GM23338 (cell line): ENCODE measurements at regions not wholly inside any gene's neighbourhood (a gene's known extent, or its start where the extent isn't known, plus 50 kb on each side); places are given as distances from the start of the nearest gene placed in this dataset.
"Not testable (repeated sequence)": the region's sequence is repeated elsewhere in the genome, so short reads cannot be mapped to it uniquely, and the experiment has no call there.

Source experiments
- ATAC-seq: fragments of 200-7000 bp; cut with Tn5 transposase; 3 replicates; pipeline ENCODE4 v1.9.1; 2020
- DNase-seq: peaks from one replicate; pipeline ENCODE4 v3.0.0-alpha.2; 2015; ENCODE audit warnings: low spot score
- H2AFZ ChIP-seq: fragments of 200-600 bp; sonication (generic); 2 replicates; pipeline ENCODE4 v1.8.0; 2016; ENCODE audit warnings: antibody characterized with exemption, mild to moderate bottlenecking, moderate library complexity
- H3F3A ChIP-seq: fragments of 200-600 bp; sonication (generic); replicated peaks from 2 replicates; pipeline ENCODE4 v1.8.0; 2017; ENCODE audit warnings: antibody characterized with exemption, mixed run types, low read depth
- H3K27ac ChIP-seq: fragments of 200-600 bp; sonication (generic); 2 replicates; pipeline ENCODE4 v1.6.1; 2016; ENCODE audit warnings: low read depth
- H3K27me3 ChIP-seq: fragments of 200-600 bp; sonication (generic); 2 replicates; pipeline ENCODE4 v1.8.0; 2016; ENCODE audit warnings: mild to moderate bottlenecking, mixed run types, moderate library complexity; ENCODE audit not compliant: insufficient read depth
- H3K36me3 ChIP-seq: fragments of 200-600 bp; sonication (generic); 2 replicates; pipeline ENCODE4 v1.8.0; 2016; ENCODE audit warnings: mild to moderate bottlenecking; ENCODE audit not compliant: insufficient read depth
- H3K4me1 ChIP-seq: fragments of 200-600 bp; sonication (generic); 2 replicates; pipeline ENCODE4 v1.8.0; 2016; ENCODE audit warnings: mild to moderate bottlenecking, moderate library complexity; ENCODE audit not compliant: insufficient read depth
- H3K4me2 ChIP-seq: fragments of 200-600 bp; sonication (generic); 2 replicates; pipeline ENCODE4 v1.7.1; 2017; ENCODE audit warnings: mixed run types
- H3K4me3 ChIP-seq: fragments of 200-600 bp; sonication (generic); 2 replicates; pipeline ENCODE4 v1.6.1; 2016; ENCODE audit warnings: mixed run types
- H3K79me2 ChIP-seq: fragments of 200-600 bp; sonication (generic); replicated peaks from 2 replicates; pipeline ENCODE4 v1.8.0; 2017; ENCODE audit warnings: mild to moderate bottlenecking; ENCODE audit not compliant: insufficient read depth
- H3K9me2 ChIP-seq: fragments of 200-600 bp; sonication (generic); 2 replicates; pipeline ENCODE4 v1.8.0; 2017; ENCODE audit not compliant: insufficient read depth
- H4K20me1 ChIP-seq: fragments of 200-600 bp; sonication (generic); replicated peaks from 2 replicates; pipeline ENCODE4 v1.8.0; 2017; ENCODE audit warnings: mild to moderate bottlenecking; ENCODE audit not compliant: insufficient read depth
- H3K27ac Mint-ChIP-seq: 2 replicates; pipeline ENCODE4 v1.8.0; 2020; ENCODE audit warnings: inconsistent platforms, mild to moderate bottlenecking, moderate library complexity, mixed read lengths
- H3K27me3 Mint-ChIP-seq: 3 replicates; pipeline ENCODE4 v1.8.0; 2022; ENCODE audit warnings: low read depth, mild to moderate bottlenecking, moderate library complexity, mixed read lengths, inconsistent platforms; ENCODE audit not compliant: insufficient read depth, poor library complexity
- H3K36me3 Mint-ChIP-seq: 3 replicates; pipeline ENCODE4 v1.8.0; 2021; ENCODE audit warnings: low read depth, mild to moderate bottlenecking, inconsistent platforms, moderate library complexity, mixed read lengths
- H3K4me1 Mint-ChIP-seq: 3 replicates; pipeline ENCODE4 v1.8.0; 2020; ENCODE audit warnings: mild to moderate bottlenecking, inconsistent platforms, mixed read lengths
- H3K4me3 Mint-ChIP-seq: 3 replicates; pipeline ENCODE4 v1.8.0; 2021; ENCODE audit warnings: moderate library complexity, mild to moderate bottlenecking, inconsistent platforms, mixed read lengths
- H3K9me3 Mint-ChIP-seq: 3 replicates; pipeline ENCODE4 v1.8.0; 2020; ENCODE audit warnings: moderate library complexity, mild to moderate bottlenecking, inconsistent platforms, mixed read lengths
- CTCF ChIP-seq, 2 experiments: fragments of 200-600 bp in 1 of 2; sonication (generic) in 1 of 2; conservative IDR thresholded peaks; 2 replicates each; pipeline versions ENCODE4 v1.5.1 to v1.6.1; 2016 to 2017; ENCODE audit warnings: antibody characterized with exemption in 2 of 2, low read depth in 2 of 2, mild to moderate bottlenecking in 2 of 2, moderate library complexity in 1 of 2
- ETS1 ChIP-seq: IDR thresholded peaks from 2 replicates; pipeline ENCODE4 v1.6.1; 2016; ENCODE audit warnings: antibody characterized with exemption
- EZH2 ChIP-seq: fragments of 200-600 bp; sonication (generic); IDR thresholded peaks from one replicate; pipeline ENCODE4 v1.8.0; 2017; ENCODE audit warnings: antibody characterized with exemption, mild to moderate bottlenecking, low read depth; ENCODE audit not compliant: unreplicated experiment
- EZH2phosphoT487 ChIP-seq: fragments of 200-600 bp; sonication (generic); IDR thresholded peaks from one replicate; pipeline ENCODE4 v1.8.1; 2018; ENCODE audit warnings: antibody characterized with exemption; ENCODE audit not compliant: unreplicated experiment
- NANOG ChIP-seq: IDR thresholded peaks from 2 replicates; pipeline ENCODE4 v1.6.1; 2016; ENCODE audit warnings: antibody characterized with exemption, borderline replicate concordance
- STAT1 ChIP-seq: IDR thresholded peaks from one replicate; pipeline ENCODE4 v1.6.1; 2016; ENCODE audit warnings: antibody characterized with exemption; ENCODE audit not compliant: unreplicated experiment
- ZNF114 ChIP-seq: fragments of 250-450 bp; sonication (Bioruptor Pico); IDR thresholded peaks from 2 replicates; pipeline ENCODE4 v1.5.0; 2020; ENCODE audit warnings: mild to moderate bottlenecking, moderate library complexity
- ZNF331 ChIP-seq: fragments of 250-450 bp; sonication (Bioruptor Pico); IDR thresholded peaks from 2 replicates; pipeline ENCODE4 v1.5.0; 2020; ENCODE audit warnings: low read depth, mild to moderate bottlenecking, moderate library complexity
- ZNF462 ChIP-seq: fragments of 250-450 bp; sonication (Bioruptor Pico); IDR thresholded peaks from 2 replicates; pipeline ENCODE4 v1.5.0; 2020; ENCODE audit warnings: mild to moderate bottlenecking, moderate library complexity

- H3K27ac Mint-ChIP-seq, H3K79me2 ChIP-seq, H3K36me3 ChIP-seq, H3K27me3 Mint-ChIP-seq, H3K27me3 ChIP-seq, H3K4me2 ChIP-seq, H3F3A ChIP-seq, DNase-seq, H3K4me3 Mint-ChIP-seq, H3K4me1 ChIP-seq, H2AFZ ChIP-seq, ATAC-seq, H3K27ac ChIP-seq, H3K4me3 ChIP-seq, H3K9me3 Mint-ChIP-seq, H3K9me2 ChIP-seq, H4K20me1 ChIP-seq, H3K36me3 Mint-ChIP-seq, H3K4me1 Mint-ChIP-seq: not testable (repeated sequence)
Measured at GRCh38 chr1:221997012-221997411, 255.1 kb upstream of the DUSP10 start.

DNA sequence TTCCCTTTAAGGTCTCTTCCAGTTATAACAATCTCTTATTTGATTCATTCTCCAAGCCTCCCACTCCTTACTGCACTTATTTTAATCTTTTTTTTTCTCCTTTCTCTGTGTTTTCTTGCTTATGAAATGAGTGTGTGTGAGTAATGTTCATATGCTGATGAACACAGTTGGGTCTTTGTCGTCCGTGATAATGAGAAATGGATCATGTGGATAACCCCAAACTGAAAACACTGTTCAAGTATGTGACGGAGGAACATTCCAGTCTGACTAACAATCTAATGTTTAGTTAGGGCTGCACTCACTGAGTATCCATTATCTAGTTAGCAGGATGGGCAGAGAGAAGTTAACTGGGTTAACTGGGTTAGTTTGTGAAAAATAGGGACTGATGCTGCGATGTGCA lies 253.1 kb upstream of the DUSP10 start:
- Mint-ChIP-seq H3K27ac (no peak overlapping the region), H3K9me3 (no peaks in the 10 kb centered on the region; the same call in 2 of the 3 replicates), H3K27me3 (no peaks in the 10 kb centered on the region), H3K4me3 (no peak overlapping the region), H3K36me3 (no peaks in the 10 kb centered on the region), H3K4me1 (peaks cover 9% of the 10 kb centered on the region)
- Histone ChIP-seq H4K20me1 (no peaks in the 10 kb centered on the region), H3K4me1 (no peaks in the 10 kb centered on the region), H3K4me3 (no peak overlapping the region), H3K36me3 (no peaks in the 10 kb centered on the region), H3K9me2 (0 out of 2 replicates have a peak, but pooled peaks cover 4% of the 10 kb centered on the region), H3F3A (no peaks in the 10 kb centered on the region), H3K27me3 (no peaks in the 10 kb centered on the region), H3K4me2 (no peak overlapping the region), H3K79me2 (no peaks in the 10 kb centered on the region), H2AFZ (no peak overlapping the region), H3K27ac (no peak overlapping the region)
- no peak for TF ChIP-seq CTCF (conservative IDR thresholded peaks at IDR 0.05; ENCODE audit: low read depth in 2 of 2)
- no peak for TF ChIP-seq EZH2
- no peak for TF ChIP-seq ETS1
- no peak for TF ChIP-seq ZNF114 (CRISPR knock-in tag)
- no peak for TF ChIP-seq EZH2phosphoT487
- no peak for ATAC-seq
- no peak for DNase-seq

DNA sequence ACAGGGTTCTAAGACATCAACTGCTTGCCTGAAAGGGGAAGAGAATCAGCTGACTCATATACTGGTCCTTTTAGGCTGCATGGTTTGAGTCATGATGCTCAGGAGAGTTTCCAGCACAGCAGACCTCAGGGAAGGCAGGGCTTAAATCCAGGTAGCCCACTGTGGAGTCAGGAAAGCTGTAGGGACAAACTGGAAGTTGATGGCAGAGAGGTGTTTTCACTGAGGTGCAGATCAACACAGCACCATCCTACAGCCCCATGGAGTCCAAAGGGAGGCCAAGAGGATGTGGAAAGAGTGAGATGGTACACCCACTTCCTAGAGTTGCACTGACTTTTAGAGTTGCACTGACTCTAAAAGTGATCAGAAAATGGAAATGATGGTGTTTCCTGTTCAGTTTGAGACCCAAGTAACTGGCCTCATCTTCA lies 252.4 kb upstream of the DUSP10 start:
- Mint-ChIP-seq H3K36me3 (no peaks in the 10 kb centered on the region), H3K27me3 (no peaks in the 10 kb centered on the region), H3K9me3 (no peaks in the 10 kb centered on the region; the same call in 2 of the 3 replicates), H3K4me3 (no peak overlapping the region), H3K27ac (no peak overlapping the region), H3K4me1 (peaks cover 9% of the 10 kb centered on the region)
- DNase-seq (no peak), ATAC-seq (no peak)
- Histone ChIP-seq H3K4me2 (no peak overlapping the region), H3K36me3 (no peaks in the 10 kb centered on the region), H3K79me2 (no peaks in the 10 kb centered on the region), H2AFZ (no peak overlapping the region), H4K20me1 (no peaks in the 10 kb centered on the region), H3F3A (no peaks in the 10 kb centered on the region), H3K4me3 (no peak overlapping the region), H3K27ac (no peak overlapping the region), H3K9me2 (0 out of 2 replicates have a peak, but pooled peaks cover 4% of the 10 kb centered on the region), H3K27me3 (no peaks in the 10 kb centered on the region), H3K4me1 (no peaks in the 10 kb centered on the region)
- TF ChIP-seq ZNF462 (CRISPR knock-in tag) = no peak
- TF ChIP-seq STAT1 = no peak
- TF ChIP-seq ZNF331 (CRISPR knock-in tag) = no peak
- no peak for TF ChIP-seq NANOG
